HEK293T (cell line): ENCODE measurements at regions not wholly inside any gene's neighbourhood (a gene's known extent, or its start where the extent isn't known, plus 50 kb on each side); places are given as distances from the start of the nearest gene placed in this dataset.

Experiments
- BHLHE40 ChIP-seq: fragments of 450-650 bp; IDR thresholded peaks from 2 replicates; pipeline ENCODE4 v1.6.1; 2016; ENCODE audit warnings: mild to moderate bottlenecking, moderate library complexity, borderline replicate concordance
- HDGF ChIP-seq: fragments of 450-650 bp; IDR thresholded peaks from 2 replicates; pipeline ENCODE4 v1.6.1; 2017; ENCODE audit warnings: antibody characterized with exemption, borderline replicate concordance
- NFRKB ChIP-seq: fragments of 450-650 bp; IDR thresholded peaks from 2 replicates; pipeline ENCODE4 v1.6.1; 2016; ENCODE audit warnings: mild to moderate bottlenecking, moderate library complexity
- SUZ12 ChIP-seq: fragments of 450-650 bp; IDR thresholded peaks from 2 replicates; pipeline ENCODE4 v1.6.1; 2016; ENCODE audit warnings: mild to moderate bottlenecking
- TARDBP ChIP-seq: fragments of 450-650 bp; IDR thresholded peaks from 2 replicates; pipeline ENCODE4 v1.6.1; 2016

DNA sequence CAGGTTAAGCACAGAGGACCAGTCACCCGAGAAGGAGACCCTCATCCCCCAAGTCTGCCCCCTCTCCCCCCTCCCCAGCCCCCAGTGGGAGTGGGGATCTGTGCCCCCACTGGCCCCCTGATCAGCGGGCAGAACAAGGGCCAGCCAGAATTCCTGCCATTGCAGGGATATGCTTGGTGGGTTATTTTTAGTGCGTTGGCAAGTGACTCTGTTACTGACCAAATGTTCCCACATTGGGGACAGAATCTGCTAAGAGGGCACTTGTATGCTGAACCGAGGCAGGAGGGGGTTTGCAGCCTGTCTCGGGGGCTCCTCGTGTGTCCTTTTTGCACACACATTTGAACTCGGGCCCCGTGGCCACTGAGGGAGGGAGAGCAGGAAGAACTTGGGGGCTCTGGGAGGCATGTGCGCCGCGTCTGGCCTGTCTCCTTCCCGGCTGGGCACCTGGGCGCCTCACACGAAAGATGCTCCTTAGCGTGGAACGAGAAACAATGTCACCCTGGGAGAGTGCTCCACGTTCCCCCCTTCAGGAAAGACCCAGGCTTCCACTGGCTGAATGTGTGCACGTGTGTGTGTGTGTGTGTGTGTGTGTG, 66.4 kb upstream of the CASZ1 start:
- TF ChIP-seq NFRKB, result no peak
- TF ChIP-seq BHLHE40, result no peak
- no peak for TF ChIP-seq HDGF
- TF ChIP-seq SUZ12, result no peak
- TF ChIP-seq TARDBP, result no peak
